ENCODE measurements at regions not wholly inside any gene's neighbourhood (a gene's known extent, or its start where the extent isn't known, plus 50 kb on each side); places are given as distances from the start of the nearest gene placed in this dataset.

GRCh38 chr17:55585629-55586028 is 74.4 kb upstream of the SMIM36 start:
- Mint-ChIP-seq H3K27me3 (no peaks in the 10 kb centered on the region), H3K27ac (no peak overlapping the region), H3K4me1 (peaks cover 7% of the 10 kb centered on the region), H3K4me3 (no peak overlapping the region), H3K9me3 (ENCODE audit: insufficient read depth) (no peaks in the 10 kb centered on the region)
- TF ChIP-seq CTCF (IDR thresholded peaks at IDR 0.05) (no peak), EZH2 (IDR thresholded peaks at IDR 0.05; ENCODE audit: borderline replicate concordance, insufficient read depth, low read depth, low read length, poor library complexity, severe bottlenecking) (no peak)
- no peak overlapping the region for H3K4me3 ChIP-seq (ENCODE audit: control extremely low read depth in 1 of 5, extremely low read depth in 1 of 5, insufficient read depth in 1 of 5, low read depth in 2 of 5, low read length in 4 of 5)
- H2AFZ ChIP-seq (ENCODE audit: insufficient read depth, low read depth, low read length, poor library complexity, severe bottlenecking), result no peak overlapping the region
- no peaks in the 10 kb centered on the region for H3K27me3 ChIP-seq (replicated peaks in 1 of 4; ENCODE audit: control extremely low read depth in 1 of 4, control insufficient read depth in 3 of 4, insufficient read depth in 4 of 4, low read length in 3 of 4)
- H3K27ac ChIP-seq (ENCODE audit: low read length in 2 of 2), result no peak overlapping the region
- ATAC-seq (ENCODE audit: low read depth) (no peak), DNase-seq (no peak)
- CTCF ChIA-PET, result interaction anchor here (1.0 kb wide), 1 partner anchor 59 kb away, joined by 4 read pairs; no protein-coding TSS in a partner anchor
- POLR2A ChIA-PET, result no interaction called here
- no peaks in the 10 kb centered on the region for H3K4me1 ChIP-seq (ENCODE audit: control insufficient read depth in 2 of 2, insufficient read depth in 2 of 2, low read length in 2 of 2)
- no peaks in the 10 kb centered on the region for H3K36me3 ChIP-seq (replicated peaks in 1 of 2; ENCODE audit: control extremely low read depth in 1 of 2, control insufficient read depth in 1 of 2, extremely low read depth in 1 of 2, insufficient read depth in 2 of 2, low read length in 1 of 2)
- no peaks in the 10 kb centered on the region for H3K79me2 ChIP-seq (ENCODE audit: control insufficient read depth, insufficient read depth, low read length)
- H3K9ac ChIP-seq (ENCODE audit: low read length), result no peak overlapping the region
- WGBS (ENCODE audit: insufficient coverage), result no CpG with 5 or more reads among the region's 2 CpGs
- intact Hi-C loops (cut with micrococcal nuclease), result no loop called here
- no peaks in the 10 kb centered on the region for H4K20me1 ChIP-seq (ENCODE audit: control insufficient read depth, insufficient read depth, low read length, poor library complexity, severe bottlenecking)
- H3K4me2 ChIP-seq (replicated peaks; ENCODE audit: low read depth, low read length, poor library complexity, severe bottlenecking), result no peak overlapping the region
- no peaks in the 10 kb centered on the region for H3K9me3 ChIP-seq (ENCODE audit: control extremely low read depth in 1 of 3, control insufficient read depth in 2 of 3, insufficient read depth in 1 of 3, low read length in 2 of 3)

GRCh38 chr17:55584861-55585260 is 73.6 kb upstream of the SMIM36 start:
- no peak overlapping the region for H3K9ac ChIP-seq (ENCODE audit: low read length)
- DNase-seq, result no peak
- H2AFZ ChIP-seq (ENCODE audit: insufficient read depth, low read depth, low read length, poor library complexity, severe bottlenecking), result no peak overlapping the region
- Mint-ChIP-seq H3K27ac (no peak overlapping the region), H3K4me1 (peaks cover 11% of the 10 kb centered on the region), H3K27me3 (no peaks in the 10 kb centered on the region), H3K9me3 (ENCODE audit: insufficient read depth) (no peaks in the 10 kb centered on the region), H3K4me3 (no peak overlapping the region)
- 100% methylated on average over 1 of the region's 1 CpG for WGBS (ENCODE audit: insufficient coverage)
- no peaks in the 10 kb centered on the region for H3K79me2 ChIP-seq (ENCODE audit: control insufficient read depth, insufficient read depth, low read length)
- H3K27me3 ChIP-seq (replicated peaks in 1 of 4; ENCODE audit: control extremely low read depth in 1 of 4, control insufficient read depth in 3 of 4, insufficient read depth in 4 of 4, low read length in 3 of 4), result no peaks in the 10 kb centered on the region
- H3K9me3 ChIP-seq (ENCODE audit: control extremely low read depth in 1 of 3, control insufficient read depth in 2 of 3, insufficient read depth in 1 of 3, low read length in 2 of 3), result no peaks in the 10 kb centered on the region
- intact Hi-C loops (cut with micrococcal nuclease), result no loop called here
- H3K4me3 ChIP-seq (ENCODE audit: control extremely low read depth in 1 of 5, extremely low read depth in 1 of 5, insufficient read depth in 1 of 5, low read depth in 2 of 5, low read length in 4 of 5), result no peak overlapping the region
- ATAC-seq (ENCODE audit: low read depth), result no peak
- no peak overlapping the region for H3K27ac ChIP-seq (ENCODE audit: low read length in 2 of 2)
- H3K36me3 ChIP-seq (replicated peaks in 1 of 2; ENCODE audit: control extremely low read depth in 1 of 2, control insufficient read depth in 1 of 2, extremely low read depth in 1 of 2, insufficient read depth in 2 of 2, low read length in 1 of 2), result no peaks in the 10 kb centered on the region
- no peak overlapping the region for H3K4me2 ChIP-seq (replicated peaks; ENCODE audit: low read depth, low read length, poor library complexity, severe bottlenecking)
- ChIA-PET POLR2A (no interaction called here), CTCF (no interaction called here)
- H4K20me1 ChIP-seq (ENCODE audit: control insufficient read depth, insufficient read depth, low read length, poor library complexity, severe bottlenecking), result no peaks in the 10 kb centered on the region
- H3K4me1 ChIP-seq (ENCODE audit: control insufficient read depth in 2 of 2, insufficient read depth in 2 of 2, low read length in 2 of 2), result no peaks in the 10 kb centered on the region
- TF ChIP-seq EZH2 (IDR thresholded peaks at IDR 0.05; ENCODE audit: borderline replicate concordance, insufficient read depth, low read depth, low read length, poor library complexity, severe bottlenecking), result no peak
- no peak for TF ChIP-seq CTCF (IDR thresholded peaks at IDR 0.05)
